ENCODE measurements at regions not wholly inside any gene's neighbourhood (a gene's known extent, or its start where the extent isn't known, plus 50 kb on each side); places are given as distances from the start of the nearest gene placed in this dataset.
"Not testable (repeated sequence)": the region's sequence is repeated elsewhere in the genome, so short reads cannot be mapped to it uniquely, and the experiment has no call there.

GRCh38 chr16:29307598-29308507, 98.7 kb downstream of the NPIPB11 start:
- Mint-ChIP-seq H3K27me3 (no peaks in the 10 kb centered on the region), H3K4me1 (no peaks in the 10 kb centered on the region), H3K36me3 (no peaks in the 10 kb centered on the region), H3K9me3 (no peaks in the 10 kb centered on the region), H3K4me3 (no peak overlapping the region), H3K27ac (no peak overlapping the region)
- DNase-seq = no peak

GRCh38 chr16:29306943-29307597, 99.4 kb downstream of the NPIPB11 start:
- no peak overlapping the region for H3K4me3 Mint-ChIP-seq
- H3K27me3 Mint-ChIP-seq = no peaks in the 10 kb centered on the region
- no peaks in the 10 kb centered on the region for H3K4me1 Mint-ChIP-seq
- no peak for DNase-seq
- H3K9me3 Mint-ChIP-seq = no peaks in the 10 kb centered on the region
- H3K27ac Mint-ChIP-seq = no peak overlapping the region
- no peaks in the 10 kb centered on the region for H3K36me3 Mint-ChIP-seq

GRCh38 chr16:29306201-29306600, 100.3 kb downstream of the NPIPB11 start:
- Mint-ChIP-seq H3K4me3 (no peak overlapping the region), H3K27me3 (no peaks in the 10 kb centered on the region)
- DNase-seq = no peak

GRCh38 chr16:29305018-29305417, 101.5 kb downstream of the NPIPB11 start:
- H3K9me3 Mint-ChIP-seq, H3K27me3 Mint-ChIP-seq, H3K4me3 Mint-ChIP-seq, H3K27ac Mint-ChIP-seq, H3K4me1 Mint-ChIP-seq, H3K36me3 Mint-ChIP-seq, DNase-seq: not testable (repeated sequence)

More at GRCh38 chr16:29306201-29306600, 100.3 kb downstream of the NPIPB11 start:
- Mint-ChIP-seq H3K36me3 (no peaks in the 10 kb centered on the region), H3K4me1 (no peaks in the 10 kb centered on the region), H3K27ac (no peak overlapping the region), H3K9me3 (no peaks in the 10 kb centered on the region)

GRCh38 chr16:29304251-29304650, 102.3 kb downstream of the NPIPB11 start:
- Mint-ChIP-seq H3K4me1 (no peaks in the 10 kb centered on the region), H3K9me3 (no peaks in the 10 kb centered on the region), H3K27me3 (no peaks in the 10 kb centered on the region), H3K27ac (no peak overlapping the region), H3K4me3 (no peak overlapping the region), H3K36me3 (no peaks in the 10 kb centered on the region)
- DNase-seq = no peak

GRCh38 chr16:29303520-29303919, 103.0 kb downstream of the NPIPB11 start:
- Mint-ChIP-seq H3K36me3 (no peaks in the 10 kb centered on the region), H3K9me3 (no peaks in the 10 kb centered on the region), H3K4me1 (no peaks in the 10 kb centered on the region), H3K27ac (no peak overlapping the region), H3K27me3 (no peaks in the 10 kb centered on the region), H3K4me3 (no peak overlapping the region)
- DNase-seq = no peak

- H3K36me3 Mint-ChIP-seq = no peaks in the 10 kb centered on the region
- H3K27ac Mint-ChIP-seq = no peak overlapping the region
- H3K9me3 Mint-ChIP-seq = no peaks in the 10 kb centered on the region
- no peak overlapping the region for H3K4me3 Mint-ChIP-seq
- no peak for DNase-seq
- H3K4me1 Mint-ChIP-seq = no peaks in the 10 kb centered on the region
- no peaks in the 10 kb centered on the region for H3K27me3 Mint-ChIP-seq
Observed at GRCh38 chr16:29302976-29303375, 103.5 kb downstream of the NPIPB11 start.

- not testable (repeated sequence) for H3K4me1 Mint-ChIP-seq, DNase-seq, H3K9me3 Mint-ChIP-seq, H3K27ac Mint-ChIP-seq, H3K27me3 Mint-ChIP-seq, H3K36me3 Mint-ChIP-seq, H3K4me3 Mint-ChIP-seq
Observed at GRCh38 chr16:29302433-29302832, 104.1 kb downstream of the NPIPB11 start.

- H3K4me1 Mint-ChIP-seq, H3K27me3 Mint-ChIP-seq, DNase-seq, H3K4me3 Mint-ChIP-seq, H3K36me3 Mint-ChIP-seq, H3K9me3 Mint-ChIP-seq, H3K27ac Mint-ChIP-seq: not testable (repeated sequence)
Observed at GRCh38 chr16:29301662-29302285, 104.7 kb downstream of the NPIPB11 start.

GRCh38 chr16:29300541-29301535, 105.7 kb downstream of the NPIPB11 start:
- not testable (repeated sequence) for DNase-seq, H3K4me3 Mint-ChIP-seq, H3K4me1 Mint-ChIP-seq, H3K27ac Mint-ChIP-seq, H3K9me3 Mint-ChIP-seq, H3K36me3 Mint-ChIP-seq, H3K27me3 Mint-ChIP-seq

- H3K36me3 Mint-ChIP-seq, H3K4me1 Mint-ChIP-seq, H3K27me3 Mint-ChIP-seq, DNase-seq, H3K27ac Mint-ChIP-seq, H3K9me3 Mint-ChIP-seq, H3K4me3 Mint-ChIP-seq: not testable (repeated sequence)
Observed at GRCh38 chr16:29300030-29300491, 106.5 kb downstream of the NPIPB11 start.

GRCh38 chr16:29298997-29299396, 107.5 kb downstream of the NPIPB11 start:
- not testable (repeated sequence) for H3K4me3 Mint-ChIP-seq, H3K36me3 Mint-ChIP-seq, H3K27me3 Mint-ChIP-seq, H3K9me3 Mint-ChIP-seq, H3K27ac Mint-ChIP-seq, DNase-seq, H3K4me1 Mint-ChIP-seq

GRCh38 chr16:29298307-29298706, 108.2 kb downstream of the NPIPB11 start:
- H3K4me1 Mint-ChIP-seq, H3K36me3 Mint-ChIP-seq, H3K9me3 Mint-ChIP-seq, DNase-seq, H3K27ac Mint-ChIP-seq, H3K27me3 Mint-ChIP-seq, H3K4me3 Mint-ChIP-seq: not testable (repeated sequence)

- H3K36me3 Mint-ChIP-seq, H3K4me3 Mint-ChIP-seq, H3K9me3 Mint-ChIP-seq, H3K27me3 Mint-ChIP-seq, H3K27ac Mint-ChIP-seq, H3K4me1 Mint-ChIP-seq, DNase-seq: not testable (repeated sequence)
Observed at GRCh38 chr16:29297809-29298177, 108.7 kb downstream of the NPIPB11 start.

All from activated naive CD8-positive, alpha-beta T cell treated with anti-CD3 and anti-CD28 coated beads for 36 hours (primary cell).